Lung (tissue), 11 donors: ENCODE measurements at regions not wholly inside any gene's neighbourhood (a gene's known extent, or its start where the extent isn't known, plus 50 kb on each side); places are given as distances from the start of the nearest gene placed in this dataset.

Source experiments
- ATAC-seq: fragments of 200-7000 bp; cut with Tn5 transposase; one replicate; pipeline ENCODE4 v1.9.1; 2020; ENCODE audit warnings: moderate number of reproducible peaks; ENCODE audit not compliant: insufficient read depth, low FRiP score
- DNase-seq, 3 donors: peaks; one replicate each; pipeline ENCODE4 v3.0.0-alpha.2; 2013 to 2017
- H3K27ac ChIP-seq, 2 donors: one replicate each; pipeline ENCODE4 v1.5.1; 2013; ENCODE audit warnings: mild to moderate bottlenecking in 2 of 2, moderate library complexity in 2 of 2, control low read depth in 1 of 2, inconsistent platforms in 1 of 2, low read depth in 1 of 2, low read length in 1 of 2
- H3K27me3 ChIP-seq, 3 donors: one replicate each; pipeline ENCODE4 v1.5.1; 2013; ENCODE audit warnings: low read length in 2 of 3; ENCODE audit not compliant: control insufficient read depth in 3 of 3, insufficient read depth in 3 of 3
- H3K36me3 ChIP-seq, 4 donors: one replicate each; pipeline ENCODE4 v1.5.1; 2013; ENCODE audit warnings: low read length in 4 of 4, mild to moderate bottlenecking in 1 of 4, moderate library complexity in 1 of 4; ENCODE audit not compliant: control insufficient read depth in 4 of 4, insufficient read depth in 4 of 4
- H3K4me1 ChIP-seq, 5 donors: one replicate each; pipeline ENCODE4 v1.5.1; 2013; ENCODE audit warnings: low read length in 5 of 5, mild to moderate bottlenecking in 2 of 5, moderate library complexity in 1 of 5; ENCODE audit not compliant: control insufficient read depth in 5 of 5, insufficient read depth in 5 of 5
- H3K4me3 ChIP-seq: one replicate; pipeline ENCODE4 v1.5.1; 2013; ENCODE audit warnings: mild to moderate bottlenecking, control low read depth, moderate library complexity
- H3K9ac ChIP-seq, 2 donors: one replicate each; pipeline ENCODE4 v1.5.1; 2013; ENCODE audit warnings: low read length in 2 of 2, control low read depth in 1 of 2; ENCODE audit not compliant: insufficient read depth in 1 of 2
- H3K9me3 ChIP-seq, 4 donors: one replicate each; pipeline ENCODE4 v1.5.1; 2013; ENCODE audit warnings: low read length in 3 of 4, mild to moderate bottlenecking in 1 of 4, moderate library complexity in 1 of 4; ENCODE audit not compliant: control insufficient read depth in 4 of 4, insufficient read depth in 3 of 4
- WGBS, 2 donors: extraction: QIAGEN DNeasy Blood & Tissue Kit; methylation state at CpG; one replicate each; pipeline ENCODE4 v1.1.7; 2013; 5-methylcytosine and 5-hydroxymethylcytosine counted together
- TF ChIP-seq, protein P1 (sequence below): IDR thresholded peaks from 2 replicates; pipeline ENCODE4 v1.5.1; 2012; ENCODE audit warnings: mild to moderate bottlenecking; ENCODE audit errors: control extremely low read depth, extremely low read depth
- donor health status: control.
- donor health status: control.
- donor health status: Bipolar disorder and iron deficiency.
- donor health status: healthy.
- donor health status: DM: yes; HTN: yes; CAD: no.

DNA sequence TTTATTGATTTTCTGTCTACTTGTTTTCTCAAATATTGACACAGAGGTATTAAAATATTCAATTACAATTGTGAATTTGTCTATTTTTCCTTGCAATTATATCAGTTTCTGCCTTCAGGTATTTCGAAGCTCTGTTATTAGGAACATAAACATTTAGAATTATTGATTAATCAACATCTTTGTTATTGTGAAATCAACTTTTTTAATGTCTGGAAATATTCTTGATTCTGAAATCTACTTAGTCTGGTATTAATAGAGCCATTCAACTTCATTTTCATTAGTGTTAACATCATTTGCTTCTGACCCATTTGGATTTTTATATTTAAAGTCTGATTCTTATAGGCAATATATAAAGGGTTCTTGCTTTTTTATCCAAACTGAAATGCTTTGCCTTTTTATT lies 69.8 kb upstream of the CALN1 start:
- TF ChIP-seq, protein P1, sequence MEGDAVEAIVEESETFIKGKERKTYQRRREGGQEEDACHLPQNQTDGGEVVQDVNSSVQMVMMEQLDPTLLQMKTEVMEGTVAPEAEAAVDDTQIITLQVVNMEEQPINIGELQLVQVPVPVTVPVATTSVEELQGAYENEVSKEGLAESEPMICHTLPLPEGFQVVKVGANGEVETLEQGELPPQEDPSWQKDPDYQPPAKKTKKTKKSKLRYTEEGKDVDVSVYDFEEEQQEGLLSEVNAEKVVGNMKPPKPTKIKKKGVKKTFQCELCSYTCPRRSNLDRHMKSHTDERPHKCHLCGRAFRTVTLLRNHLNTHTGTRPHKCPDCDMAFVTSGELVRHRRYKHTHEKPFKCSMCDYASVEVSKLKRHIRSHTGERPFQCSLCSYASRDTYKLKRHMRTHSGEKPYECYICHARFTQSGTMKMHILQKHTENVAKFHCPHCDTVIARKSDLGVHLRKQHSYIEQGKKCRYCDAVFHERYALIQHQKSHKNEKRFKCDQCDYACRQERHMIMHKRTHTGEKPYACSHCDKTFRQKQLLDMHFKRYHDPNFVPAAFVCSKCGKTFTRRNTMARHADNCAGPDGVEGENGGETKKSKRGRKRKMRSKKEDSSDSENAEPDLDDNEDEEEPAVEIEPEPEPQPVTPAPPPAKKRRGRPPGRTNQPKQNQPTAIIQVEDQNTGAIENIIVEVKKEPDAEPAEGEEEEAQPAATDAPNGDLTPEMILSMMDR: no peak
- Histone ChIP-seq H3K36me3 (no peaks in the 10 kb centered on the region), H3K4me3 (no peak overlapping the region), H3K9me3 (no peaks in the 10 kb centered on the region), H3K9ac (no peak overlapping the region), H3K4me1 (no peaks in the 10 kb centered on the region), H3K27me3 (no peaks in the 10 kb centered on the region), H3K27ac (no peak overlapping the region)
- DNase-seq (no peak), ATAC-seq (no peak)
- WGBS, 2 donors: 80 to 81% methylated on average over 1 of the region's 1 CpG

DNA sequence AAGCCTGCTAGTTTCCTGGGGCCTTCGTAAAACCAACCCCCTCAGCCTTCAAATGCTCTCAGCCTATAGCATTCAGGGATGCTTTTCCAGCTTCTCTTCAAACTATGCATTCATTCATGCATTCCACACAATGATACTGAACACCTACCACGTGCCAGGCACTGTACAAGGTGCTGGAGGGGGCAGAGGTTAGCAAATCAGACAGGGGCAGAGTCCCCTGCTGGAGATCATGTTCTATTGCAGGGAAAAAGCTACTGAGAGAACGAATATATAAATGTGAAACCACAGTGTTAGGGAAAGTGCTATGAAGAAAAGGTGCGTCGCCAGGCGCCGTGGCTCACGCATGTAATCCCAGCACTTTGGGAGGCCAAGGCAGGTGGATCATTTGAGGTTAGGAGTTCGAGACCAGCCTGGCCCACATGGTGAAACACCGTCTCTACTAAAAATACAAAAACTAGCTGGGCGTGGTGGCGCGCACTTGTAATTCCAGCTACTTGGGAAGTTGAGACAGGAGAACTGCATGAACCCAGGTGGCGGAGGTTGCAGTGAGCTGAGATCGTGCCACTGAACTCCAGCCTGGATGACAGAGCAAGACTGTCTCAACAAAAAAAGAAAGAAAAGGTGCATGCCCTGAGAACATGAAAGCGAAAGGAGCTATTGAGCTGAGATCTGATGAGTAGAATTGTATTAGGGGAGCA lies 64.6 kb upstream of the CALN1 start:
- TF ChIP-seq, protein P1: no peak
- no peaks in the 10 kb centered on the region for H3K36me3 ChIP-seq
- H3K4me3 ChIP-seq: no peak overlapping the region
- no peak for ATAC-seq
- H3K27ac ChIP-seq: no peak overlapping the region
- H3K4me1 ChIP-seq: no peaks in the 10 kb centered on the region
- H3K9me3 ChIP-seq: no peaks in the 10 kb centered on the region
- no peak overlapping the region for H3K9ac ChIP-seq
- no peak for DNase-seq
- H3K27me3 ChIP-seq: no peaks in the 10 kb centered on the region
- WGBS, 2 donors: 93 to 95% methylated on average over 16 of the region's 16 CpGs

DNA sequence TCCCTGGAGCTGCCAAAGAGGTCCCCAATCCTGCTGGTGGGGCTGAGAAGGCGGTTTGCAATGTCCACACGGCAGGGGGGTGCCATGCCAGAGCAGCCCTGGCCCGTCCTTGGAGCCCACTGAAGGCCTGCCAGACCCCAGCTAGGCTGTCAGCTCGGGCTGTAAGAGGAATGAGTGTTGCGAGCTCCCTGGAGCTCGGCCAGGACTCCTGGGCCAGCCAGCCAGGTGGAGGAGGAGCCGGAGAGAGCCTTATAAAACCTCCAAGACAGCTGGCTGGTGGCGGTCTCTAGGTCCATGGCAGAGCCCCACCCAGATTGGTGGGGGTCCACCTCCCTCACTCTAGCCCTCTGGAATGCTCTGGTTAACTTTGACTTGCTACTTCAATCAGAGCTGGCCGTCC lies 55.1 kb upstream of the CALN1 start:
- ATAC-seq: no peak

More for the DNA sequence above, 55.1 kb upstream of the CALN1 start:
- Histone ChIP-seq H3K27ac (no peak overlapping the region), H3K36me3 (no peaks in the 10 kb centered on the region), H3K4me3 (no peak overlapping the region), H3K4me1 (no peaks in the 10 kb centered on the region), H3K27me3 (peaks cover 0 to 3% (median 0%) of the 10 kb centered on the region in 3 donors), H3K9ac (no peak overlapping the region), H3K9me3 (peaks cover 0 to 13% (median 1%) of the 10 kb centered on the region in 4 donors)
- DNase-seq: no peak
- 63 to 79% methylated on average over 9 of the region's 9 CpGs for WGBS, 2 donors
- TF ChIP-seq, protein P1: no peak
